ENCODE measurements at regions not wholly inside any gene's neighbourhood (a gene's known extent, or its start where the extent isn't known, plus 50 kb on each side); places are given as distances from the start of the nearest gene placed in this dataset.

GRCh38 chr5:11985993-11986392, 81.7 kb upstream of the CTNND2 start:
- no peak for DNase-seq (ENCODE audit: extremely low read depth, low read depth)

DNA sequence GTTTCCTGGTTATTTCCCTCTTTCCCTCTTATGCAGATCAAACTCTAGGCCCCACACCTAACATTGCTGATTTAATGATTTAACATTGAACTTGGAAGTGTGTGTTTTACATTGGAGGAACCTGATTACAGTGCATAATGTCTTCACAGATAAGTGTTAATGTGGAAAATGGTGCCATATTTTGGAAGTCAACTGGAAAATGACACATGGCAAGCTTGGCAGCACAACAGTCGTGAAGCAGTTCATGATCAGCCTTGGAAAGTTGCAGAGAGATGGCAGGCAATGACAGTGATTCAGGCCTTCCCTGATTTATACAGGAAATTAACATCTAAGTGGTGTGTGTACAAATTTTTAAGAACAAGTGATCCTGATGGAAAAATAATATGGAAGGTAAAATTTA, 80.0 kb upstream of the CTNND2 start:
- DNase-seq (ENCODE audit: extremely low read depth, low read depth): no peak

- DNase-seq (ENCODE audit: extremely low read depth, low read depth): no peak
These were observed 77.7 kb upstream of the CTNND2 start for GRCh38 chr5:11981986-11982385.

- DNase-seq (ENCODE audit: extremely low read depth, low read depth): no peak
These were observed 73.7 kb upstream of the CTNND2 start for GRCh38 chr5:11977904-11978303.

DNA sequence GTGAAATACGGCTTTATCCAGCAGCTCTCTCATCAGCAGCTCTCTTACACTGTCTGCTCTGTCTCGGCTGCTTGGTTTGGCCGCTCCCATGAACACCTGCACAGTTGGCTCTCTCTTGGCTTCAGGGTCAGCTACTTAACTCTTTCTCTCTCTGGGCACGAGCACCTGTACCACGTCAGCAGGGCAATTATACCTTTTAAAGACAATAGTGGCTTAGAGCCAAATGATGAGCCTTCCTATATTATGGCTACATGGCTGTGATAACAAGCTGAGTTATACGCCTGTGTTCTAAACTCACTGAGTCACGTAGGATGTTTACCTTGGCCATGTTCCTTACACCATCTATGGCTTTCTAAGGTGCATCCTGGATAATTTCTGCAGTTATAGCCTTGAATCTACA, 69.2 kb upstream of the CTNND2 start:
- DNase-seq (ENCODE audit: extremely low read depth, low read depth): no peak

DNA sequence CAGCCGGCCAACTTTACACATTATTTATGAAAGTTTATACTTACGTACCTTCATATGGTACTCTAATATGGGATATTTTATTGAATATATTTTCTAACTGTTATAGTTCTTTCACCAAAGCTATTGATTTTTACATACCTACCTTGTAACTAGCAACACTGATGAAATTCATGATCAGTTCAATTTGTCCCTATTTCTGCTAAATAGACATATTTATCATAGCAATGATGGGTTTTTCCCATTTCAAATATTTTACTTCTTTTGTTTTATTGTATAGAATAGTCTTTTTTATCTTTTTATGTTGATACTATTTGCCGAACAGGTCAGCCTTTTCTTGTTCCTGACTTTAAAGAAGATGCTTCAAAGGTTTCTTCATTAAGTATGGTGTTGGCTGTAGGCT, 59.0 kb upstream of the CTNND2 start:
- DNase-seq (ENCODE audit: extremely low read depth, low read depth): no peak

GRCh38 chr5:11962122-11962521, 57.9 kb upstream of the CTNND2 start:
- no peak for DNase-seq (ENCODE audit: extremely low read depth, low read depth)

GRCh38 chr5:11958321-11958720, 54.1 kb upstream of the CTNND2 start:
- no peak for DNase-seq (ENCODE audit: extremely low read depth, low read depth)

- DNase-seq (ENCODE audit: extremely low read depth, low read depth): no peak
These were observed 51.1 kb upstream of the CTNND2 start for GRCh38 chr5:11955331-11955730.

Small RNA genes lying in the stretch of these regions (small RNA-seq; reads per million reads assigned to genes)
- 0 reads per million in 2 experiments for gene RNU6-679P
